ENCODE measurements at regions not wholly inside any gene's neighbourhood (a gene's known extent, or its start where the extent isn't known, plus 50 kb on each side); places are given as distances from the start of the nearest gene placed in this dataset.

GRCh38 chr5:89916131-89916530, 493.4 kb downstream of the CETN3 start:
- Histone ChIP-seq H3K36me3 (ENCODE audit: insufficient read depth, low read length) (no peaks in the 10 kb centered on the region), H3F3A (ENCODE audit: insufficient read depth, low read length, poor library complexity, severe bottlenecking) (no peaks in the 10 kb centered on the region), H3K4me2 (ENCODE audit: low read length) (no peak overlapping the region), H3K9me3 (ENCODE audit: low read length) (no peaks in the 10 kb centered on the region), H3K27ac (ENCODE audit: low read length) (no peak overlapping the region), H3K9ac (ENCODE audit: low read length) (no peak overlapping the region), H3K9me2 (ENCODE audit: insufficient read depth, low read length) (no peaks in the 10 kb centered on the region), H4K20me1 (ENCODE audit: insufficient read depth) (no peaks in the 10 kb centered on the region), H3K79me2 (replicated peaks; ENCODE audit: insufficient read depth, low read length) (no peaks in the 10 kb centered on the region), H2AFZ (ENCODE audit: low read depth, low read length) (no peak overlapping the region), H3K4me3 (ENCODE audit: low read length) (no peak overlapping the region), H3K27me3 (ENCODE audit: insufficient read depth, low read depth, low read length) (no peaks in the 10 kb centered on the region)
- TF ChIP-seq CTCF (IDR thresholded peaks at IDR 0.05; ENCODE audit: poor library complexity, severe bottlenecking) = no peak
- TF ChIP-seq RAD21 (conservative IDR thresholded peaks at IDR 0.05) = no peak
- no peak for TF ChIP-seq EP300 (conservative IDR thresholded peaks at IDR 0.05; ENCODE audit: poor library complexity, severe bottlenecking)
- TF ChIP-seq TAF1 (IDR thresholded peaks at IDR 0.05; ENCODE audit: low read depth) = no peak
- no peak for TF ChIP-seq SMC3 (conservative IDR thresholded peaks at IDR 0.05; ENCODE audit: poor library complexity)
- no peak for TF ChIP-seq MXI1 (conservative IDR thresholded peaks at IDR 0.05; ENCODE audit: poor library complexity, severe bottlenecking)
- TF ChIP-seq POLR2AphosphoS5 (IDR thresholded peaks at IDR 0.05) = no peak

- Histone ChIP-seq H4K20me1 (ENCODE audit: insufficient read depth) (no peaks in the 10 kb centered on the region), H3K9me2 (ENCODE audit: insufficient read depth, low read length) (no peaks in the 10 kb centered on the region), H3F3A (ENCODE audit: insufficient read depth, low read length, poor library complexity, severe bottlenecking) (no peaks in the 10 kb centered on the region), H3K27ac (ENCODE audit: low read length) (no peak overlapping the region), H3K9me3 (ENCODE audit: low read length) (no peaks in the 10 kb centered on the region), H3K4me3 (ENCODE audit: low read length) (no peak overlapping the region), H3K27me3 (ENCODE audit: insufficient read depth, low read depth, low read length) (no peaks in the 10 kb centered on the region), H2AFZ (ENCODE audit: low read depth, low read length) (no peak overlapping the region), H3K4me2 (ENCODE audit: low read length) (no peak overlapping the region), H3K36me3 (ENCODE audit: insufficient read depth, low read length) (no peaks in the 10 kb centered on the region), H3K9ac (ENCODE audit: low read length) (no peak overlapping the region), H3K79me2 (replicated peaks; ENCODE audit: insufficient read depth, low read length) (no peaks in the 10 kb centered on the region)
- TF ChIP-seq RAD21 (conservative IDR thresholded peaks at IDR 0.05) = no peak
- no peak for TF ChIP-seq CTCF (IDR thresholded peaks at IDR 0.05; ENCODE audit: poor library complexity, severe bottlenecking)
- TF ChIP-seq EZH2 (IDR thresholded peaks at IDR 0.05; ENCODE audit: borderline replicate concordance, insufficient read depth, low read length, poor library complexity, severe bottlenecking) = no peak
- no peak for TF ChIP-seq POLR2AphosphoS5 (IDR thresholded peaks at IDR 0.05)
- no peak for TF ChIP-seq MXI1 (conservative IDR thresholded peaks at IDR 0.05; ENCODE audit: poor library complexity, severe bottlenecking)
- no peak for TF ChIP-seq TAF1 (IDR thresholded peaks at IDR 0.05; ENCODE audit: low read depth)
- no peak for TF ChIP-seq SMC3 (conservative IDR thresholded peaks at IDR 0.05; ENCODE audit: poor library complexity)
- TF ChIP-seq EP300 (conservative IDR thresholded peaks at IDR 0.05; ENCODE audit: poor library complexity, severe bottlenecking) = no peak
- TF ChIP-seq REST (IDR thresholded peaks at IDR 0.05; ENCODE audit: borderline replicate concordance) = no peak
These were observed 500.7 kb downstream of the CETN3 start for GRCh38 chr5:89908876-89909275.

Data from neural cell (in vitro differentiated cells).